22Rv1 (cell line): ENCODE measurements at regions not wholly inside any gene's neighbourhood (a gene's known extent, or its start where the extent isn't known, plus 50 kb on each side); places are given as distances from the start of the nearest gene placed in this dataset.

Experiments
- H3K27ac ChIP-seq: fragments of 450-650 bp; 2 replicates; pipeline ENCODE4 v1.5.1; 2017
- CTCF ChIP-seq: fragments of 450-650 bp; IDR thresholded peaks from 2 replicates; pipeline ENCODE4 v1.5.1; 2017; ENCODE audit warnings: mild to moderate bottlenecking
- ZFX ChIP-seq: fragments of 450-650 bp; IDR thresholded peaks from 2 replicates; pipeline ENCODE4 v1.6.1; 2017; ENCODE audit warnings: antibody characterized with exemption, borderline replicate concordance

GRCh38 chr12:107337346-107338095 lies 244.2 kb upstream of the CRY1 start:
- no peak for TF ChIP-seq CTCF
- no peak for TF ChIP-seq ZFX
- H3K27ac ChIP-seq, result no peak overlapping the region

- H3K27ac ChIP-seq, result no peak overlapping the region
- TF ChIP-seq CTCF, result no peak
- no peak for TF ChIP-seq ZFX
Observed at GRCh38 chr12:107339487-107339886, 246.1 kb upstream of the CRY1 start.

- no peak for TF ChIP-seq CTCF
- TF ChIP-seq ZFX, result no peak
- no peak overlapping the region for H3K27ac ChIP-seq
Observed at GRCh38 chr12:107339932-107340331, 246.6 kb upstream of the CRY1 start.

GRCh38 chr12:107340898-107341297 lies 247.5 kb upstream of the CRY1 start:
- no peak overlapping the region for H3K27ac ChIP-seq
- no peak for TF ChIP-seq ZFX
- TF ChIP-seq CTCF, result no peak

- no peak overlapping the region for H3K27ac ChIP-seq
- no peak for TF ChIP-seq CTCF
Observed at GRCh38 chr12:107344035-107344808, 250.9 kb upstream of the CRY1 start.

- no peak for TF ChIP-seq CTCF
- TF ChIP-seq ZFX, result no peak
- H3K27ac ChIP-seq, result no peak overlapping the region
Observed at GRCh38 chr12:107347261-107347660, 253.9 kb upstream of the CRY1 start.
